Frontal cortex (tissue), 1 donor: ENCODE measurements at regions not wholly inside any gene's neighbourhood (a gene's known extent, or its start where the extent isn't known, plus 50 kb on each side); places are given as distances from the start of the nearest gene placed in this dataset. TPM values are rescaled to one million over a fixed set of nuclear protein-coding genes. Genes with fewer than 3 reads are reported as not detected.

ENCODE experiments used
- small RNA-seq: library from RNA; depleted of rRNA; stranded (forward); fragments of <200 nt; gene quantifications from one replicate; pipeline ENCODE3, GENCODE V24; 2014

Small RNAs in the stretch of these regions (small RNA-seq; reads per million reads assigned to genes)
- not detected for gene AC093303.1
